OCI-LY7 (cell line): ENCODE measurements at regions not wholly inside any gene's neighbourhood (a gene's known extent, or its start where the extent isn't known, plus 50 kb on each side); places are given as distances from the start of the nearest gene placed in this dataset.

Experiments used
- BruUV-seq: library from RNA; stranded (reverse); fragments of 400-500 nt; replicated peaks from 2 replicates; lab custom pipeline; 2021; lab: Mats Ljungman, UMichigan
- CTCF ChIA-PET: fragments of 300-600 bp; sonication (Branson Sonifier 250); formaldehyde crosslinking; loops from one replicate; lab custom pipeline; 2022; ENCODE audit warnings: antibody characterized with exemption; ENCODE audit not compliant: unreplicated experiment; lab: Charles Lee
- POLR2A ChIA-PET: fragments of 300-600 bp; sonication (Branson Sonifier 250); formaldehyde crosslinking; loops from one replicate; lab custom pipeline; 2022; ENCODE audit warnings: antibody characterized with exemption; lab: Charles Lee
- DNase-seq: peaks from one replicate; pipeline ENCODE4 v3.0.0-alpha.2; 2015; ENCODE audit warnings: low spot score
- H2AFZ ChIP-seq: fragments of 200-600 bp; sonication (generic), shearing (Covaris generic); 2 replicates; pipeline ENCODE4 v1.6.1; 2014; ENCODE audit warnings: mild to moderate bottlenecking, antibody characterized with exemption, low read length, moderate library complexity
- H3K27ac ChIP-seq: fragments of 200-600 bp; sonication (generic); 2 replicates; pipeline ENCODE4 v1.5.1; 2014; ENCODE audit warnings: mixed run types, low read depth, mild to moderate bottlenecking, moderate library complexity, low read length, inconsistent platforms; ENCODE audit not compliant: poor library complexity, severe bottlenecking
- H3K36me3 ChIP-seq: fragments of 200-600 bp; sonication (generic); 2 replicates; pipeline ENCODE4 v1.6.1; 2014; ENCODE audit warnings: mild to moderate bottlenecking, antibody characterized with exemption, low read length, moderate library complexity, mixed read lengths; ENCODE audit not compliant: insufficient read depth
- H3K4me1 ChIP-seq: fragments of 200-600 bp; sonication (generic); 2 replicates; pipeline ENCODE4 v1.5.1; 2014; ENCODE audit warnings: mild to moderate bottlenecking, low read length; ENCODE audit not compliant: insufficient read depth, poor library complexity, severe bottlenecking
- H3K4me2 ChIP-seq: fragments of 200-600 bp; sonication (generic); 2 replicates; pipeline ENCODE4 v1.6.1; 2014; ENCODE audit warnings: mild to moderate bottlenecking, low read length
- H3K4me3 ChIP-seq: fragments of 200-600 bp; sonication (generic); 2 replicates; pipeline ENCODE4 v1.5.1; 2014; ENCODE audit warnings: mild to moderate bottlenecking, low read depth, low read length; ENCODE audit not compliant: poor library complexity, severe bottlenecking
- H3K79me2 ChIP-seq: fragments of 200-600 bp; sonication (generic); 2 replicates; pipeline ENCODE4 v1.6.1; 2016; ENCODE audit warnings: low read depth, mild to moderate bottlenecking, low read length, moderate library complexity, mixed read lengths; ENCODE audit not compliant: insufficient read depth
- H3K9me2 ChIP-seq: fragments of 200-600 bp; sonication (generic); 2 replicates; pipeline ENCODE4 v1.6.1; 2016; ENCODE audit warnings: mild to moderate bottlenecking, low read length, mixed read lengths; ENCODE audit not compliant: insufficient read depth
- H3K9me3 ChIP-seq: fragments of 200-600 bp; sonication (generic); 2 replicates; pipeline ENCODE4 v1.6.1; 2014; ENCODE audit warnings: mild to moderate bottlenecking, mixed run types, low read length, mixed read lengths
- H4K20me1 ChIP-seq: fragments of 200-600 bp; sonication (generic); 2 replicates; pipeline ENCODE4 v1.6.1; 2014; ENCODE audit warnings: mild to moderate bottlenecking, antibody characterized with exemption, low read length, moderate library complexity, mixed read lengths; ENCODE audit not compliant: insufficient read depth
- CTCF ChIP-seq: fragments of 200-600 bp; sonication (generic); conservative IDR thresholded peaks from 2 replicates; pipeline ENCODE4 v1.5.1; 2014; ENCODE audit warnings: mild to moderate bottlenecking, antibody characterized with exemption, low read length, moderate library complexity, mixed read lengths
- EZH2phosphoT487 ChIP-seq: fragments of 200-600 bp; sonication (generic); IDR thresholded peaks from 2 replicates; pipeline ENCODE4 v1.6.1; 2018; ENCODE audit warnings: low read depth, borderline replicate concordance, mild to moderate bottlenecking, mixed run types, antibody characterized with exemption, low read length, moderate library complexity, mixed read lengths
- intact Hi-C: fragments of 100-400 bp; cut with micrococcal nuclease; formaldehyde crosslinking; loops from one replicate; pipeline ENCODE4 v1.10.0; 2022; ENCODE audit not compliant: unreplicated experiment

GRCh38 chrX:928606-929005 lies 283.8 kb downstream of the CRLF2 start:
- BruUV-seq, result no TSS peak

GRCh38 chrX:926991-927390 lies 285.5 kb downstream of the CRLF2 start:
- Histone ChIP-seq H3K36me3 (no peaks in the 10 kb centered on the region), H2AFZ (no peak overlapping the region), H3K4me2 (no peak overlapping the region), H3K27ac (no peak overlapping the region), H3K9me3 (no peaks in the 10 kb centered on the region), H3K4me1 (no peaks in the 10 kb centered on the region), H3K79me2 (no peaks in the 10 kb centered on the region), H3K4me3 (no peak overlapping the region), H3K9me2 (no peaks in the 10 kb centered on the region), H4K20me1 (no peaks in the 10 kb centered on the region)
- intact Hi-C loops, result no loop called here
- BruUV-seq, result no TSS peak
- no peak for DNase-seq
- CTCF ChIA-PET, result no interaction called here
- POLR2A ChIA-PET, result no interaction called here
- TF ChIP-seq EZH2phosphoT487, result no peak
- TF ChIP-seq CTCF, result no peak

More at GRCh38 chrX:928606-929005, 283.8 kb downstream of the CRLF2 start:
- Histone ChIP-seq H2AFZ (no peak overlapping the region), H3K27ac (no peak overlapping the region), H4K20me1 (no peaks in the 10 kb centered on the region), H3K79me2 (no peaks in the 10 kb centered on the region), H3K9me2 (no peaks in the 10 kb centered on the region), H3K4me1 (no peaks in the 10 kb centered on the region), H3K9me3 (no peaks in the 10 kb centered on the region), H3K36me3 (no peaks in the 10 kb centered on the region), H3K4me2 (no peak overlapping the region), H3K4me3 (no peak overlapping the region)
- POLR2A ChIA-PET, result no interaction called here
- CTCF ChIA-PET, result no interaction called here
- intact Hi-C loops, result no loop called here
- TF ChIP-seq EZH2phosphoT487, result no peak
- TF ChIP-seq CTCF, result no peak
- DNase-seq, result no peak

- Histone ChIP-seq H4K20me1 (no peaks in the 10 kb centered on the region), H3K4me2 (no peak overlapping the region), H3K9me3 (no peaks in the 10 kb centered on the region), H3K9me2 (no peaks in the 10 kb centered on the region), H3K36me3 (no peaks in the 10 kb centered on the region), H3K79me2 (no peaks in the 10 kb centered on the region), H2AFZ (no peak overlapping the region), H3K4me3 (no peak overlapping the region), H3K4me1 (no peaks in the 10 kb centered on the region), H3K27ac (no peak overlapping the region)
- ChIA-PET POLR2A (no interaction called here), CTCF (no interaction called here)
- TF ChIP-seq CTCF, result no peak
- DNase-seq, result no peak
- BruUV-seq, result no TSS peak
- intact Hi-C loops, result no loop called here
Measured at GRCh38 chrX:926070-926469, 286.4 kb downstream of the CRLF2 start.
